ENCODE measurements at regions not wholly inside any gene's neighbourhood (a gene's known extent, or its start where the extent isn't known, plus 50 kb on each side); places are given as distances from the start of the nearest gene placed in this dataset.

DNA sequence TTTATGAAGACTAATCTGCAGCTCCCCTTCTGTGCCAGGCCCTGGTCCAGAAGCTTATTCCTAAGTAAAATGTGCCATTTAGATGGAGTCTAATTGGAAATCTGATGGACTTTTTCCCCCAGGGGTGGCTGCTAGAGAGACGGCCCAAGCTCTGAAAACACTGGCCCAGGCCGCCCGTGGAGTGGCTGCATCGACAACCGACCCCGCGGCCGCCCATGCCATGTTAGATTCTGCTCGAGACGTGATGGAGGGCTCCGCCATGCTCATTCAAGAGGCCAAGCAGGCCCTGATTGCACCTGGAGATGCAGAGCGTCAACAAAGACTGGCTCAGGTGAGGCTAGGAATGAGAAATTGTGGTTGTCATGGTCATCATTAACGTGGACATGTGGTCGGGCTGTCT, 305.8 kb upstream of the TPM1 start:
- H3K27ac ChIP-seq (ENCODE audit: control insufficient read depth, insufficient read depth, low read length) = no peak overlapping the region
- no peaks in the 10 kb centered on the region for H3K9me1 ChIP-seq (ENCODE audit: control insufficient read depth, extremely low read depth, insufficient read depth, low read length)
- DNase-seq (ENCODE audit: low read depth, low spot score) = no peak
- no peaks in the 10 kb centered on the region for H4K20me1 ChIP-seq (ENCODE audit: control insufficient read depth, extremely low read depth, insufficient read depth, low read length)
- H3K4me1 ChIP-seq (ENCODE audit: control insufficient read depth, extremely low read depth, insufficient read depth, low read length) = peaks cover 34% of the 10 kb centered on the region
- no peak overlapping the region for H2AFZ ChIP-seq (ENCODE audit: control insufficient read depth, low read length)
- H3K4me3 ChIP-seq (ENCODE audit: control insufficient read depth in 2 of 3, extremely low read depth in 1 of 3, insufficient read depth in 2 of 3, low read depth in 1 of 3, low read length in 3 of 3) = no peak overlapping the region
- H3K79me2 ChIP-seq (ENCODE audit: control insufficient read depth, insufficient read depth, low read length) = no peaks in the 10 kb centered on the region
- H3K9me3 ChIP-seq (ENCODE audit: control insufficient read depth, low read depth, low read length) = no peaks in the 10 kb centered on the region
- no peak overlapping the region for H3K9ac ChIP-seq (ENCODE audit: control insufficient read depth, extremely low read depth, insufficient read depth, low read length)
- H3K27me3 ChIP-seq (ENCODE audit: control insufficient read depth, extremely low read depth, insufficient read depth, low read length) = no peaks in the 10 kb centered on the region
- dilution Hi-C loops (cut with MboI; ENCODE audit: extremely low pct_ligation_motif_present, low sequenced_read_pairs) = no loop called here
- H3K4me2 ChIP-seq (ENCODE audit: control insufficient read depth, extremely low read depth, insufficient read depth, low read depth, low read length) = no peak overlapping the region
- FAIRE-seq = no peak
- no peaks in the 10 kb centered on the region for H3K36me3 ChIP-seq (ENCODE audit: control insufficient read depth in 2 of 2, extremely low read depth in 1 of 2, insufficient read depth in 2 of 2, low read length in 2 of 2)
- TF ChIP-seq, protein P1, sequence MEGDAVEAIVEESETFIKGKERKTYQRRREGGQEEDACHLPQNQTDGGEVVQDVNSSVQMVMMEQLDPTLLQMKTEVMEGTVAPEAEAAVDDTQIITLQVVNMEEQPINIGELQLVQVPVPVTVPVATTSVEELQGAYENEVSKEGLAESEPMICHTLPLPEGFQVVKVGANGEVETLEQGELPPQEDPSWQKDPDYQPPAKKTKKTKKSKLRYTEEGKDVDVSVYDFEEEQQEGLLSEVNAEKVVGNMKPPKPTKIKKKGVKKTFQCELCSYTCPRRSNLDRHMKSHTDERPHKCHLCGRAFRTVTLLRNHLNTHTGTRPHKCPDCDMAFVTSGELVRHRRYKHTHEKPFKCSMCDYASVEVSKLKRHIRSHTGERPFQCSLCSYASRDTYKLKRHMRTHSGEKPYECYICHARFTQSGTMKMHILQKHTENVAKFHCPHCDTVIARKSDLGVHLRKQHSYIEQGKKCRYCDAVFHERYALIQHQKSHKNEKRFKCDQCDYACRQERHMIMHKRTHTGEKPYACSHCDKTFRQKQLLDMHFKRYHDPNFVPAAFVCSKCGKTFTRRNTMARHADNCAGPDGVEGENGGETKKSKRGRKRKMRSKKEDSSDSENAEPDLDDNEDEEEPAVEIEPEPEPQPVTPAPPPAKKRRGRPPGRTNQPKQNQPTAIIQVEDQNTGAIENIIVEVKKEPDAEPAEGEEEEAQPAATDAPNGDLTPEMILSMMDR (optimal IDR thresholded peaks at IDR 0.05 in 1 of 3, IDR thresholded peaks at IDR 0.05 in 1 of 3, conservative IDR thresholded peaks at IDR 0.05 in 1 of 3; ENCODE audit: extremely low read depth in 1 of 3, insufficient read depth in 2 of 3, low read length in 3 of 3) = no peak
- no peak for TF ChIP-seq EZH2 (IDR thresholded peaks at IDR 0.05; ENCODE audit: low read length)

GRCh38 chr15:62737551-62737950, 305.0 kb upstream of the TPM1 start:
- H3K9ac ChIP-seq (ENCODE audit: control insufficient read depth, extremely low read depth, insufficient read depth, low read length) = no peak overlapping the region
- no peak overlapping the region for H3K4me3 ChIP-seq (ENCODE audit: control insufficient read depth in 2 of 3, extremely low read depth in 1 of 3, insufficient read depth in 2 of 3, low read depth in 1 of 3, low read length in 3 of 3)
- peaks cover 42% of the 10 kb centered on the region for H3K4me1 ChIP-seq (ENCODE audit: control insufficient read depth, extremely low read depth, insufficient read depth, low read length)
- H2AFZ ChIP-seq (ENCODE audit: control insufficient read depth, low read length) = no peak overlapping the region
- no peaks in the 10 kb centered on the region for H3K27me3 ChIP-seq (ENCODE audit: control insufficient read depth, extremely low read depth, insufficient read depth, low read length)
- peak overlapping the region; percentile 29 for H3K4me2 ChIP-seq (ENCODE audit: control insufficient read depth, extremely low read depth, insufficient read depth, low read depth, low read length)
- no peaks in the 10 kb centered on the region for H4K20me1 ChIP-seq (ENCODE audit: control insufficient read depth, extremely low read depth, insufficient read depth, low read length)
- no peak overlapping the region for H3K27ac ChIP-seq (ENCODE audit: control insufficient read depth, insufficient read depth, low read length)
- H3K9me3 ChIP-seq (ENCODE audit: control insufficient read depth, low read depth, low read length) = no peaks in the 10 kb centered on the region
- no peak for TF ChIP-seq EZH2 (IDR thresholded peaks at IDR 0.05; ENCODE audit: low read length)
- TF ChIP-seq, protein P1 (optimal IDR thresholded peaks at IDR 0.05 in 1 of 3, IDR thresholded peaks at IDR 0.05 in 1 of 3, conservative IDR thresholded peaks at IDR 0.05 in 1 of 3; ENCODE audit: extremely low read depth in 1 of 3, insufficient read depth in 2 of 3, low read length in 3 of 3) = no peak
- dilution Hi-C loops (cut with MboI; ENCODE audit: extremely low pct_ligation_motif_present, low sequenced_read_pairs) = no loop called here
- no peaks in the 10 kb centered on the region for H3K79me2 ChIP-seq (ENCODE audit: control insufficient read depth, insufficient read depth, low read length)
- DNase-seq (ENCODE audit: low read depth, low spot score) (no peak), FAIRE-seq (peak; percentile 49)
- H3K36me3 ChIP-seq (ENCODE audit: control insufficient read depth in 2 of 2, extremely low read depth in 1 of 2, insufficient read depth in 2 of 2, low read length in 2 of 2) = no peaks in the 10 kb centered on the region
- H3K9me1 ChIP-seq (ENCODE audit: control insufficient read depth, extremely low read depth, insufficient read depth, low read length) = no peaks in the 10 kb centered on the region

Data from keratinocyte (primary cell).